H9 (cell line): ENCODE measurements at regions not wholly inside any gene's neighbourhood (a gene's known extent, or its start where the extent isn't known, plus 50 kb on each side); places are given as distances from the start of the nearest gene placed in this dataset.

Experiments used
- DNase-seq: peaks from one replicate; pipeline ENCODE4 v3.0.0-alpha.2; 2017
- H2AFZ ChIP-seq: one replicate; pipeline ENCODE4 v1.6.1; 2013; ENCODE audit warnings: mild to moderate bottlenecking, low read length, control low read depth, moderate library complexity
- H2AK5ac ChIP-seq: 2 replicates; pipeline ENCODE4 v1.6.1; 2013; ENCODE audit warnings: low read length, control low read depth, mixed read lengths; ENCODE audit not compliant: insufficient read length
- H2BK120ac ChIP-seq: one replicate; pipeline ENCODE4 v1.6.1; 2013; ENCODE audit warnings: low read depth, mild to moderate bottlenecking, low read length, control low read depth, inconsistent platforms; ENCODE audit not compliant: poor library complexity, severe bottlenecking
- H2BK12ac ChIP-seq: 2 replicates; pipeline ENCODE4 v1.6.1; 2013; ENCODE audit warnings: low read length, control low read depth, mixed read lengths, low read depth; ENCODE audit not compliant: insufficient read length
- H2BK15ac ChIP-seq: 2 replicates; pipeline ENCODE4 v1.6.1; 2013; ENCODE audit warnings: low read depth, low read length, control low read depth
- H2BK20ac ChIP-seq: one replicate; pipeline ENCODE4 v1.6.1; 2013; ENCODE audit warnings: low read depth, mild to moderate bottlenecking, low read length, control low read depth, inconsistent platforms; ENCODE audit not compliant: poor library complexity, severe bottlenecking
- H2BK5ac ChIP-seq: 2 replicates; pipeline ENCODE4 v1.6.1; 2013; ENCODE audit warnings: low read length, control low read depth, mixed read lengths; ENCODE audit not compliant: insufficient read length
- H3K14ac ChIP-seq: 2 replicates; pipeline ENCODE4 v1.6.1; 2013; ENCODE audit warnings: low read length, control low read depth; ENCODE audit not compliant: insufficient read depth
- H3K18ac ChIP-seq: 2 replicates; pipeline ENCODE4 v1.6.1; 2013; ENCODE audit warnings: low read depth, mild to moderate bottlenecking, mixed read lengths, low read length, control low read depth; ENCODE audit not compliant: insufficient read length
- H3K23ac ChIP-seq: 2 replicates; pipeline ENCODE4 v1.6.1; 2013; ENCODE audit warnings: low read length, control low read depth, mixed read lengths, low read depth; ENCODE audit not compliant: insufficient read length
- H3K23me2 ChIP-seq: 2 replicates; pipeline ENCODE4 v1.6.1; 2013; ENCODE audit warnings: low read depth, mild to moderate bottlenecking, mixed read lengths, low read length, control low read depth; ENCODE audit not compliant: insufficient read length, poor library complexity, severe bottlenecking
- H3K27ac ChIP-seq: 2 replicates; pipeline ENCODE4 v1.5.1; 2013; ENCODE audit warnings: low read length, control low read depth, mixed read lengths, low read depth; ENCODE audit not compliant: insufficient read length
- H3K27me3 ChIP-seq: 2 replicates; pipeline ENCODE4 v1.6.1; 2013; ENCODE audit warnings: low read length, control low read depth, inconsistent platforms; ENCODE audit not compliant: insufficient read depth
- H3K4ac ChIP-seq: 2 replicates; pipeline ENCODE4 v1.6.1; 2013; ENCODE audit warnings: low read depth, mild to moderate bottlenecking, control low read depth, inconsistent platforms, low read length, moderate library complexity
- H3K4me1 ChIP-seq: 2 replicates; pipeline ENCODE4 v1.6.1; 2013; ENCODE audit warnings: low read length, control low read depth, inconsistent platforms; ENCODE audit not compliant: insufficient read depth
- H3K4me2 ChIP-seq: 2 replicates; pipeline ENCODE4 v1.6.1; 2013; ENCODE audit warnings: low read length, control low read depth, mixed read lengths; ENCODE audit not compliant: insufficient read length, insufficient read depth
- H3K56ac ChIP-seq: 2 replicates; pipeline ENCODE4 v1.6.1; 2013; ENCODE audit warnings: low read depth, mild to moderate bottlenecking, mixed read lengths, low read length, control low read depth; ENCODE audit not compliant: insufficient read length
- H3K79me1 ChIP-seq: 2 replicates; pipeline ENCODE4 v1.6.1; 2013; ENCODE audit warnings: low read depth, mild to moderate bottlenecking, moderate library complexity, low read length, control low read depth, inconsistent platforms; ENCODE audit not compliant: insufficient read depth, poor library complexity, severe bottlenecking
- H3K79me2 ChIP-seq: 2 replicates; pipeline ENCODE4 v1.6.1; 2013; ENCODE audit warnings: low read length, control low read depth, inconsistent platforms; ENCODE audit not compliant: insufficient read depth
- H3K9ac ChIP-seq: 2 replicates; pipeline ENCODE4 v1.6.1; 2013; ENCODE audit warnings: low read length, control low read depth, mixed read lengths; ENCODE audit not compliant: insufficient read length; ENCODE audit errors: extremely low read depth
- H3K9me3 ChIP-seq: one replicate; pipeline ENCODE4 v1.6.1; 2013; ENCODE audit warnings: low read depth, low read length, inconsistent platforms; ENCODE audit not compliant: control insufficient read depth
- H3T11ph ChIP-seq: one replicate; pipeline ENCODE4 v1.6.1; 2013; ENCODE audit warnings: mild to moderate bottlenecking, low read length, control low read depth, inconsistent platforms
- H4K20me1 ChIP-seq: one replicate; pipeline ENCODE4 v1.6.1; 2013; ENCODE audit not compliant: control insufficient read depth, insufficient read length, insufficient read depth
- H4K5ac ChIP-seq: 2 replicates; pipeline ENCODE4 v1.6.1; 2013; ENCODE audit warnings: low read depth, mild to moderate bottlenecking, mixed read lengths, low read length, control low read depth; ENCODE audit not compliant: insufficient read length
- H4K8ac ChIP-seq: replicated peaks from 2 replicates; pipeline ENCODE4 v1.6.1; 2013; ENCODE audit warnings: low read length, control low read depth, mixed read lengths, low read depth; ENCODE audit not compliant: insufficient read length
- H4K91ac ChIP-seq: 2 replicates; pipeline ENCODE4 v1.6.1; 2013; ENCODE audit warnings: low read depth, mild to moderate bottlenecking, moderate library complexity, mixed read lengths, low read length, control low read depth; ENCODE audit not compliant: insufficient read length
- H3K27ac Mint-ChIP-seq, 3 experiments: 2 replicates in 2 of 3; 3 replicates in 1 of 3; pipeline ENCODE4 v1.8.0; 2020 to 2021; ENCODE audit warnings: mixed read lengths in 3 of 3, mild to moderate bottlenecking in 1 of 3, moderate library complexity in 1 of 3
- H3K27me3 Mint-ChIP-seq: 2 replicates; pipeline ENCODE4 v1.8.0; 2021; ENCODE audit warnings: low read depth, mild to moderate bottlenecking, moderate library complexity, mixed read lengths
- H3K36me3 Mint-ChIP-seq, 3 experiments: 2 replicates in 2 of 3; 3 replicates in 1 of 3; pipeline ENCODE4 v1.8.0; 2020 to 2021; ENCODE audit warnings: low read depth in 3 of 3, mixed read lengths in 3 of 3; ENCODE audit not compliant: insufficient read depth in 1 of 3
- H3K4me1 Mint-ChIP-seq, 2 experiments: 2 replicates each; pipeline ENCODE4 v1.8.0; 2020; ENCODE audit warnings: mixed read lengths in 2 of 2
- H3K4me3 Mint-ChIP-seq, 2 experiments: 2 replicates in 1 of 2; 3 replicates in 1 of 2; pipeline ENCODE4 v1.8.0; 2020 to 2021; ENCODE audit warnings: mild to moderate bottlenecking in 2 of 2, mixed read lengths in 2 of 2, moderate library complexity in 1 of 2
- H3K9me3 Mint-ChIP-seq, 2 experiments: 2 replicates in 1 of 2; 3 replicates in 1 of 2; pipeline ENCODE4 v1.8.0; 2020; ENCODE audit warnings: mild to moderate bottlenecking in 2 of 2, mixed read lengths in 2 of 2, moderate library complexity in 1 of 2
- CTCF ChIP-seq: fragments of 200-600 bp; sonication (generic); conservative IDR thresholded peaks from 3 replicates; pipeline ENCODE4 v1.8.0; 2021; ENCODE audit warnings: antibody characterized with exemption, mild to moderate bottlenecking
- WGBS: extraction: QIAGEN DNeasy Blood & Tissue Kit; methylation state at CpG from one replicate; pipeline ENCODE4 v1.1.7; 2013; ENCODE audit warnings: missing lambda C conversion rate, low lambda C conversion rate, mixed read lengths; ENCODE audit not compliant: insufficient read length; ENCODE audit errors: extremely low coverage; 5-methylcytosine and 5-hydroxymethylcytosine counted together

DNA sequence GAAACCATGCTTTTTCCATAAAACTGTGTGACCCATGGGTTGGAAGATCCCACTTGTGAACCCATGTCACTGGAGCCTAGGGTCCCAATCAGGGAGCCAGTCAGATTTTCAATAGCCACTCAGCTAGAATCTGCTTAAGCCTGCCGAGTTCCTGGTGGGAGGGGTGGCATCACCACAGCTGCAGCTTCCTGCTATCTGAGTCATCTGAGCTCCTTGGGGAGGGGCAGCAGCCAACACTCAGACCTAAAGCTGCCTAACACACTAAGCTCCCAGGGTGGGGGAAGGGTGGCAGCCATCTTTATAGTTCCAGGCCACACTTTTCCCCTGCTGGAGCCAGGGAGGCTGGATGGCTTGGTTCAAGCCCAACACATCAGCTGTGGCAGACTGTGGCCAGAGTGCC, 350.1 kb downstream of the C4orf33 start:
- Histone ChIP-seq H3K9ac (no peak overlapping the region), H3K4me1 (no peaks in the 10 kb centered on the region), H2BK5ac (no peak overlapping the region), H3K79me1 (no peaks in the 10 kb centered on the region), H3K18ac (no peak overlapping the region), H2BK12ac (no peak overlapping the region), H2AK5ac (no peak overlapping the region), H2BK15ac (no peak overlapping the region), H4K91ac (no peak overlapping the region), H3K9me3 (no peaks in the 10 kb centered on the region), H3K14ac (no peak overlapping the region), H3K56ac (no peak overlapping the region), H2AFZ (no peak overlapping the region), H3K23ac (no peak overlapping the region), H4K5ac (no peak overlapping the region), H3K27me3 (no peaks in the 10 kb centered on the region), H3K4ac (no peak overlapping the region), H2BK20ac (no peak overlapping the region), H3K23me2 (no peaks in the 10 kb centered on the region), H2BK120ac (no peak overlapping the region), H3K79me2 (no peaks in the 10 kb centered on the region), H3K4me2 (no peak overlapping the region), H4K8ac (no peak overlapping the region), H3T11ph (no peak overlapping the region), H3K27ac (no peak overlapping the region), H4K20me1 (no peaks in the 10 kb centered on the region)
- DNase-seq, result peak; percentile 46
- peaks cover 0 to 4% of the 10 kb centered on the region in 2 experiments; a peak in 2 of 5 replicates for H3K9me3 Mint-ChIP-seq
- peaks cover 3% of the 10 kb centered on the region; the same call in 1 of the 2 replicates for H3K27me3 Mint-ChIP-seq
- no peak overlapping the region for H3K4me3 Mint-ChIP-seq
- no CpG with 5 or more reads among the region's 1 CpG for WGBS
- TF ChIP-seq CTCF, result no peak
- peaks cover 0 to 3% of the 10 kb centered on the region in 2 experiments; a peak in 2 of 4 replicates for H3K4me1 Mint-ChIP-seq
- H3K27ac Mint-ChIP-seq, result no peak overlapping the region
- no peaks in the 10 kb centered on the region; a peak in 2 of 7 replicates for H3K36me3 Mint-ChIP-seq
